ENCODE measurements at regions not wholly inside any gene's neighbourhood (a gene's known extent, or its start where the extent isn't known, plus 50 kb on each side); places are given as distances from the start of the nearest gene placed in this dataset.

DNA sequence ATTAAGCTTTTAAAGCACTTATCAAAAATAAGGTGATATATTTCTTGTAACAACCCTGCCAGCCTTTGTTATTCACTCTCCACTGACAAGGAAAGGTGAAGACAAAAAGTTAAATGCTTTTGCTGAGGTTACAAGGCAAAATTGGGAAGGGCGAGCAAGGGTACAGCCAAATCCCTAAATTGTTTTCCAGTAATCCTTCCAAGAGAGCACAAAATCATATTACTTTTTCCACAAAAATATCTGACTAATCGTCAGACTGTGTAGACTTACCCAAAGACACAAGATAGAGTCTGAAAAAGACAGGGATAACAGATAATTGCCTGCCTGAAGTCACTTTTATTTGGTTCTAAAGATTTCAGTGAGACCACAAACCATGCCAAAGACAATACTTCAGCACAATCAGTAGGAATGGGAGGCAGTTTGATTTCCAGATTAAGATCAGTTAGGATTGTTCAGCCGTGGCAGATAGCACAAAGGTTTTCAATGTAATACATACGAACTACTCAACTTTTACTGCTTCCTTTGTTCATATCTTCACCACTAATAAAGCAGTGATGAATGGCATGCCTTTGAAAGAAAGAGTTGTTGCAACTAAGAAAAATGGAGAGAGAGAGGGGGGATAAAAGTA, 383.8 kb upstream of the TUSC1 start:
- Histone ChIP-seq H3K9me3 (peaks cover 10% of the 10 kb centered on the region), H3K4me1 (ENCODE audit: low read depth) (no peaks in the 10 kb centered on the region), H3K4me3 (no peak overlapping the region), H3K36me3 (ENCODE audit: low read depth) (no peaks in the 10 kb centered on the region)
- intact Hi-C loops (cut with DNase I, micrococcal nuclease): no loop called here
- TF ChIP-seq, protein P1, sequence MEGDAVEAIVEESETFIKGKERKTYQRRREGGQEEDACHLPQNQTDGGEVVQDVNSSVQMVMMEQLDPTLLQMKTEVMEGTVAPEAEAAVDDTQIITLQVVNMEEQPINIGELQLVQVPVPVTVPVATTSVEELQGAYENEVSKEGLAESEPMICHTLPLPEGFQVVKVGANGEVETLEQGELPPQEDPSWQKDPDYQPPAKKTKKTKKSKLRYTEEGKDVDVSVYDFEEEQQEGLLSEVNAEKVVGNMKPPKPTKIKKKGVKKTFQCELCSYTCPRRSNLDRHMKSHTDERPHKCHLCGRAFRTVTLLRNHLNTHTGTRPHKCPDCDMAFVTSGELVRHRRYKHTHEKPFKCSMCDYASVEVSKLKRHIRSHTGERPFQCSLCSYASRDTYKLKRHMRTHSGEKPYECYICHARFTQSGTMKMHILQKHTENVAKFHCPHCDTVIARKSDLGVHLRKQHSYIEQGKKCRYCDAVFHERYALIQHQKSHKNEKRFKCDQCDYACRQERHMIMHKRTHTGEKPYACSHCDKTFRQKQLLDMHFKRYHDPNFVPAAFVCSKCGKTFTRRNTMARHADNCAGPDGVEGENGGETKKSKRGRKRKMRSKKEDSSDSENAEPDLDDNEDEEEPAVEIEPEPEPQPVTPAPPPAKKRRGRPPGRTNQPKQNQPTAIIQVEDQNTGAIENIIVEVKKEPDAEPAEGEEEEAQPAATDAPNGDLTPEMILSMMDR (IDR thresholded peaks at IDR 0.05): no peak
- ATAC-seq: no peak
- DNase-seq: no peak

DNA sequence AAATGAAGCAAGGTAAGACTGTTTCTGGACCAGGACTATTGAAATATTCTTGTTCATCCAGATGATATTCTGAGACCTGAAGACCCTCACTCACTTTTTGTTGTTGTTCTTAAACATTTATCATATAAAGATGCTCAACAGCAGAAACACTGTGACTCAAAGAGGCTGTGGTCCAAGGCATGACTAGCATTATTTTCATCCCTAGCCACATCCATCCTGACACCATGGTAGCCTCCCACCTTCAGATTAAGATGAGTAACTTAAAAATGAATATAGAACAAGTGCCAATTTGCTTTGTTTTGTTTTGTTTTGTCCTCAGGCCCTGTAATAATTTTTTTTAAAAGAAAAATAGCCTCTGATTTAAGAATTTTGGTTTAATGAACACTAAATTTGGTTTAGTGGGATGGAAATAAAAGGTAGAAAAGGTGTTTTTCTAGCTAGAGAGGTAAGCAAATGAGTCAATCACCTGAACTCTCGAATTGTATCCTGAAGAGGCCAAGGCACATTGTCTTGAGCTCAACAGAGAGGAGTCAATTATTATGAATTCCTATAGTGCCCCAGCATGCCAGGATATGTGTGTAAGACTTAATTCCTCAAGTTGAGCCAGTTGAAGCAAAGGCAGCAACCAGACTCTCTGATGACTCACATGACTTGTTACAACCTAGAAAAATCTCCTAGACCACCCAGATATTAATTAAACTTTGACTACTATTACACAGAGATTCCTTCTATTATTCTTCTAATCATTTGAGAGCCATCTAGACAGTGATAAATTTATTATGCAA, 380.1 kb upstream of the TUSC1 start:
- no peak overlapping the region for H3K4me3 ChIP-seq
- intact Hi-C loops (cut with DNase I, micrococcal nuclease): no loop called here
- DNase-seq: no peak
- TF ChIP-seq, protein P1 (IDR thresholded peaks at IDR 0.05): no peak
- no peaks in the 10 kb centered on the region for H3K36me3 ChIP-seq (ENCODE audit: low read depth)
- peaks cover 12% of the 10 kb centered on the region for H3K9me3 ChIP-seq
- no peak for ATAC-seq
- H3K4me1 ChIP-seq (ENCODE audit: low read depth): no peaks in the 10 kb centered on the region

DNA sequence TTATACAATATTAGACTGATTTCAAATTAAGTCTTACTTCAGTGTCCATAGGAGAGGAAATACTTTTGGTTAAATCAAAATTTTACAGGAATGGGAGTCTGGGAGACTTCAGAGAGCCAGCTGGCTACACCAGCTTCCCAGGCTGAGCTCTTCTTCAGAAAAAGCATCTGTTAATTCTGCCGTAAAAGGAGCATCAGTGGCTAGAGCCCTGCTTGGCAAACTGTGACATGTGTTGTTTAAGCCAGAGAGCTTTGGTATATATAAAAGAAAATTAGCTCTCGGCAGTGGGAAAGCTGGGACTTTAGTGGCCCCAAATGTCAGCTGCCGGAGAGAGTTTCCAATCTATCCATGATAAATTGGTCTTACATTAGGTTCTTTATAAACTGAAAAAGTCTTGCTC, 378.8 kb upstream of the TUSC1 start:
- peaks cover 16% of the 10 kb centered on the region for H3K9me3 ChIP-seq
- H3K36me3 ChIP-seq (ENCODE audit: low read depth): no peaks in the 10 kb centered on the region
- TF ChIP-seq, protein P1 (IDR thresholded peaks at IDR 0.05): no peak
- no peak overlapping the region for H3K4me3 ChIP-seq
- ATAC-seq: no peak
- H3K4me1 ChIP-seq (ENCODE audit: low read depth): no peaks in the 10 kb centered on the region
- intact Hi-C loops (cut with DNase I, micrococcal nuclease): no loop called here
- DNase-seq: no peak

DNA sequence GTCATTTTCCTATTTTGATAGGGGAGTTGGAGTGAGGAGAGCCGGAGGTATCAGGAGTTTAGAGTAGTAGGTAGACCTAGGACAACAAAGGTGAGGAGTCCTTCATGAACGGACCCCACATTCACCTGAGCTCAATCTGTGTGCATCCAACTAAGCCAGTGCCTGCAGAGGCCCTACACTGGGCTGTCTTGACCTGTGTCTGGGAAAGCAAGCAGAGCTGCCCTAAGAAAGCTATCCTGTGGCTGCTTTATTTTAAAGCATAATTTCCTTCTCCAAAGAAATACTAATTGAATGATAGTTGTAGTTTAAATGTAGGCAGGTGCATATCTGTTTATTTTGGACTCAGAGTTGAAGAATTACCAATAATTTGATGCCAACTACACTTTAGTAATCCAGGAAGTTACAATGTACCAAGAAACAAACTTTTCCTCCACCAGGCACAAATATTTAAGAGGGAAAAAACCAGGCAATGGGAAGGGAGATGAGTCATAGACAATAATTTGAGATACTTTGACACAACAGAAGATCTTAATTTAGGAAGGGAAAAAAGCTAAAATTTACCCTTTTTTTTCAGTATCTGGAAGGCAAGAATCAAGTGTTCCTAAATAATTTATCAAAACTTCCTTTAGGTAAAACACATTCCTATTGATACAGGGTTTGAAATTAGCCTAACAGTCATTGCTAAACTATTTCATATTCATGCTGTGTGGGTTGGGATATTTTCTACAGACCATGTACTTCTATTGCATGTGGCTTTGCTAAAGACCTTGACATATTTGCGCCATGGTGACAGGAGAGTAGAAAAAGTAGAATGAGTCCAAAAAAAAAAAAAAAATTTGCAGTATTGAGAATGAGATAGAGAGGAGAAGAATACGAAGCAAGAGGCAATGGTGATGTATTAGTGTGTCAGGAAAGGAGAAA, 376.6 kb upstream of the TUSC1 start:
- H3K9me3 ChIP-seq: peaks cover 16% of the 10 kb centered on the region
- TF ChIP-seq, protein P1 (IDR thresholded peaks at IDR 0.05): no peak
- DNase-seq (no peak), ATAC-seq (no peak)
- no peaks in the 10 kb centered on the region for H3K4me1 ChIP-seq (ENCODE audit: low read depth)
- H3K36me3 ChIP-seq (ENCODE audit: low read depth): no peaks in the 10 kb centered on the region
- intact Hi-C loops (cut with DNase I, micrococcal nuclease): no loop called here
- H3K4me3 ChIP-seq: no peak overlapping the region

DNA sequence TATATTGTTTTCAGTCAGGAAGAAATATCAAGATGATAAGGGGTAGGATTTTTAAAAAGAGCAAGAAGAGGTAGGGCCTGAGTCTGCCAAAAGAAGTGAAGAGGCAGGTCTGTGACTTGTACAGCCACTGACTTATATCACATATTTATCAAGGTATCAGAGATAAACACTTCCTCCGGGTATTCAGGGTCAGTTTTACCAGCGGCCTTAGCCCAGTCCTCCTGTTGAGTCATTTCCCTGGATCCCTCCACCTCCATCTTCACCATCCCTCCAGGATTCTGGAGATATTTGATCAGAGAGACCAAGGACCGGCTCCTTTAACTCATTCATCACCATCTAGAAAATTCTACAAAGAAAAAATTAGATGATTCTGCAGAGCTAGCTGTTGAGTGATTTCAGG, 375.7 kb upstream of the TUSC1 start:
- H3K9me3 ChIP-seq: peaks cover 18% of the 10 kb centered on the region
- ATAC-seq (no peak), DNase-seq (no peak)
- H3K4me1 ChIP-seq (ENCODE audit: low read depth): no peaks in the 10 kb centered on the region
- no peak overlapping the region for H3K4me3 ChIP-seq
- TF ChIP-seq, protein P1 (IDR thresholded peaks at IDR 0.05): no peak
- H3K36me3 ChIP-seq (ENCODE audit: low read depth): no peaks in the 10 kb centered on the region
- intact Hi-C loops (cut with DNase I, micrococcal nuclease): no loop called here
